IMR-90 (cell line): ENCODE measurements at regions not wholly inside any gene's neighbourhood (a gene's known extent, or its start where the extent isn't known, plus 50 kb on each side); places are given as distances from the start of the nearest gene placed in this dataset.
"Not testable (repeated sequence)": the region's sequence is repeated elsewhere in the genome, so short reads cannot be mapped to it uniquely, and the experiment has no call there.

ENCODE experiments used
- ATAC-seq: fragments of 200-7000 bp; cut with Tn5 transposase; 2 replicates; pipeline ENCODE4 v1.9.1; 2020; ENCODE audit warnings: low read depth, mild to moderate bottlenecking, moderate library complexity
- BruUV-seq: library from RNA; stranded (reverse); fragments of 400-500 nt; replicated peaks from 2 replicates; lab custom pipeline; 2021; lab: Mats Ljungman, UMichigan
- CTCF ChIA-PET: fragments of 300-600 bp; formaldehyde crosslinking; extraction: SDS; loops from one replicate; lab custom pipeline; 2021; ENCODE audit warnings: antibody characterized with exemption; lab: Yijun Ruan, JAX
- POLR2A ChIA-PET: fragments of 300-600 bp; sonication (Branson Sonifier 250); formaldehyde crosslinking; loops from one replicate; lab custom pipeline; 2022; ENCODE audit warnings: antibody characterized with exemption; ENCODE audit not compliant: unreplicated experiment; lab: Charles Lee
- DNase-seq: peaks from one replicate; pipeline ENCODE4 v3.0.0; 2013
- H2AFZ ChIP-seq: replicated peaks from 2 replicates; pipeline ENCODE3; 2013; ENCODE audit warnings: low read length, mild to moderate bottlenecking; ENCODE audit not compliant: poor library complexity
- H2AK5ac ChIP-seq: 2 replicates; pipeline ENCODE4 v1.6.1; 2013; ENCODE audit warnings: low read depth, low read length, inconsistent platforms
- H2AK9ac ChIP-seq: replicated peaks from 2 replicates; pipeline ENCODE3; 2013; ENCODE audit warnings: mild to moderate bottlenecking, low read depth, low read length, moderate library complexity; ENCODE audit not compliant: poor library complexity
- H2BK120ac ChIP-seq: 2 replicates; pipeline ENCODE4 v1.6.1; 2013; ENCODE audit warnings: low read depth, low read length, inconsistent platforms
- H2BK15ac ChIP-seq: 3 replicates; pipeline ENCODE4 v1.6.1; 2013; ENCODE audit warnings: low read depth, low read length, inconsistent platforms
- H2BK20ac ChIP-seq: 2 replicates; pipeline ENCODE4 v1.6.1; 2013; ENCODE audit warnings: low read depth, mild to moderate bottlenecking, inconsistent platforms, low read length, moderate library complexity
- H2BK5ac ChIP-seq: 2 replicates; pipeline ENCODE4 v1.6.1; 2013; ENCODE audit warnings: mild to moderate bottlenecking, low read depth, low read length, inconsistent platforms; ENCODE audit not compliant: poor library complexity, severe bottlenecking
- H3K14ac ChIP-seq: replicated peaks from 2 replicates; pipeline ENCODE4 v1.6.1; 2013; ENCODE audit warnings: low read depth, low read length, inconsistent platforms
- H3K18ac ChIP-seq: 2 replicates; pipeline ENCODE4 v1.6.1; 2013; ENCODE audit warnings: low read depth, low read length, control low read depth
- H3K23ac ChIP-seq: 2 replicates; pipeline ENCODE4 v1.6.1; 2013; ENCODE audit warnings: low read depth, low read length, inconsistent platforms
- H3K27ac ChIP-seq: 2 replicates; pipeline ENCODE4 v1.5.1; 2013; ENCODE audit warnings: mild to moderate bottlenecking, control low read depth, low read length; ENCODE audit not compliant: insufficient read depth
- H3K27me3 ChIP-seq: 2 replicates; pipeline ENCODE4 v1.6.1; 2013; ENCODE audit warnings: low read length; ENCODE audit not compliant: control insufficient read depth, insufficient read depth
- H3K36me3 ChIP-seq: 2 replicates; pipeline ENCODE4 v1.6.1; 2013; ENCODE audit warnings: low read length, mixed read lengths; ENCODE audit not compliant: control insufficient read depth, insufficient read depth
- H3K4ac ChIP-seq: 2 replicates; pipeline ENCODE4 v1.6.1; 2013; ENCODE audit warnings: low read depth, low read length, inconsistent platforms
- H3K4me1 ChIP-seq: 2 replicates; pipeline ENCODE4 v1.6.1; 2013; ENCODE audit warnings: low read length, mixed read lengths; ENCODE audit not compliant: control insufficient read depth, insufficient read depth
- H3K4me2 ChIP-seq: 2 replicates; pipeline ENCODE4 v1.6.1; 2013; ENCODE audit warnings: low read depth, mild to moderate bottlenecking, control low read depth, low read length, moderate library complexity
- H3K4me3 ChIP-seq: 2 replicates; pipeline ENCODE4 v1.5.1; 2013; ENCODE audit warnings: low read depth, mild to moderate bottlenecking, control low read depth, low read length, moderate library complexity; ENCODE audit not compliant: insufficient read depth
- H3K56ac ChIP-seq: 2 replicates; pipeline ENCODE4 v1.6.1; 2013; ENCODE audit warnings: low read length, inconsistent platforms; ENCODE audit not compliant: insufficient read depth; ENCODE audit errors: extremely low read depth
- H3K79me1 ChIP-seq, 2 experiments: 2 replicates each; pipeline ENCODE4 v1.6.1; 2013; ENCODE audit warnings: low read length in 2 of 2, inconsistent platforms in 1 of 2, low read depth in 1 of 2
- H3K9ac ChIP-seq: 2 replicates; pipeline ENCODE4 v1.6.1; 2013; ENCODE audit warnings: low read depth, low read length, control low read depth
- H3K9me1 ChIP-seq: 2 replicates; pipeline ENCODE4 v1.6.1; 2013; ENCODE audit warnings: low read length, inconsistent platforms; ENCODE audit not compliant: insufficient read depth
- H3K9me3 ChIP-seq: 2 replicates; pipeline ENCODE4 v1.6.1; 2013; ENCODE audit warnings: low read length; ENCODE audit not compliant: control insufficient read depth, insufficient read depth
- H4K20me1 ChIP-seq: 2 replicates; pipeline ENCODE4 v1.6.1; 2013; ENCODE audit warnings: low read length, inconsistent platforms; ENCODE audit not compliant: insufficient read depth
- H4K5ac ChIP-seq: 2 replicates; pipeline ENCODE4 v1.6.1; 2013; ENCODE audit warnings: mild to moderate bottlenecking, low read depth, low read length, control low read depth
- H4K8ac ChIP-seq, 2 experiments: 2 replicates each; pipeline ENCODE4 v1.6.1; 2013; ENCODE audit warnings: low read depth in 2 of 2, low read length in 2 of 2, control low read depth in 1 of 2, inconsistent platforms in 1 of 2
- H4K91ac ChIP-seq: 2 replicates; pipeline ENCODE4 v1.6.1; 2013; ENCODE audit warnings: low read depth, low read length, inconsistent platforms; ENCODE audit not compliant: insufficient read depth
- WGBS, 2 experiments: methylation state at CpG; one replicate each; pipeline versions ENCODE4 v1.1.5 to v1.1.7; 2013; ENCODE audit warnings: missing lambda C conversion rate in 2 of 2; ENCODE audit not compliant: insufficient read length in 1 of 2; ENCODE audit errors: extremely low coverage in 2 of 2; 5-methylcytosine and 5-hydroxymethylcytosine counted together
- dilution Hi-C: fragments of 300-500 bp; cut with HindIII; formaldehyde crosslinking; loops from one replicate; pipeline ENCODE4 v1.14.3; 2018; ENCODE audit warnings: low sequenced_read_pairs; ENCODE audit not compliant: unreplicated experiment
- in situ Hi-C: fragments of 300-500 bp; cut with MboI; formaldehyde crosslinking; loops from 3 replicates; pipeline ENCODE4 v1.14.3; 2019; ENCODE audit warnings: low sequenced_read_pairs, inconsistent platforms, mixed read lengths
- intact Hi-C: fragments of 100-400 bp; cut with micrococcal nuclease; formaldehyde crosslinking; loops from 2 replicates; pipeline ENCODE4 v1.10.0; 2022
- TF ChIP-seq, protein P1 (sequence below): conservative IDR thresholded peaks from 2 replicates; pipeline ENCODE4 v1.5.1; 2012; ENCODE audit warnings: mild to moderate bottlenecking, low read depth, low read length, improper control_type of control experiment

DNA sequence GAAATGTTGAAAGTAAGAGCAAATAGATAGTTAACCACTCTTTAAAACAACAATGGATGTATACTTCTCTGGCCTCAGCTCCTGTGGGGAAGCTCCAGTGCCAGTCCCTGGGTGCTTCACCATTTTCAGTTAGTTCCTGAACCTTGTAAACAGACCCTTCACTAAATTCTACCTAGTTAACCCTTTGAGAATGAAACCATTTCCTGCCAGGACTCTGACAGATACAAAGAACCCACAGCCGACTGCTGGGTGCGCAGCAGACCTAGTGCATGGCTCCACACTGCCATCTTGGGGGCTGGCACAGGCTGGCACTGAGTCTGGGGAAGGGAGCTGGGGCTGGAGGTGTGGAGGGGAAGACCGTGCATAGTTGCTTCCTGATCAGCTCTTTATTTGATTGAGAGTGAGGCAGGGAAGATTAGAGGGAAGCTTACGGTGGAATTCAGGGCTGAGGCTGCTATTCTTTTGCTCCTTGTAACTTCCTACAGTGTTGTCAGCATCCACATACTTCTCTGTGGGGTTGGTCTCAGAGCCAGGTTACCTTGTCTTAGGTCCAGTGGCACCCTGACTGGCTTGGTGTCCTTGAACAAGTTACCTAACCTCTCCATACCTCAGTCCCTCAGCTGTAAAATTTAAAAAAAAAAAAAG lies 62.3 kb upstream of the TP53BP2 start:
- POLR2A ChIA-PET, CTCF ChIA-PET, DNase-seq, H2BK120ac ChIP-seq, H3K4me2 ChIP-seq, BruUV-seq, H2AK5ac ChIP-seq, H3K27me3 ChIP-seq, H3K9me3 ChIP-seq, H3K27ac ChIP-seq, H4K5ac ChIP-seq, ATAC-seq, H2AK9ac ChIP-seq, H3K9ac ChIP-seq, H3K23ac ChIP-seq, H3K79me1 ChIP-seq, H3K14ac ChIP-seq, dilution Hi-C loops, H3K4me3 ChIP-seq, H4K8ac ChIP-seq, H3K36me3 ChIP-seq, H4K91ac ChIP-seq, H3K56ac ChIP-seq, H2AFZ ChIP-seq, H2BK15ac ChIP-seq, H3K9me1 ChIP-seq, H3K4me1 ChIP-seq, H2BK5ac ChIP-seq, in situ Hi-C loops, H2BK20ac ChIP-seq, H3K4ac ChIP-seq, H4K20me1 ChIP-seq, H3K18ac ChIP-seq: not testable (repeated sequence)
- whole genome bisulfite sequencing, 2 experiments, result no CpG with 5 or more reads among the region's 4 CpGs
- intact Hi-C loops, result loop anchor here (10.0 kb wide), 2 partner anchors 93 to 213 kb away; no protein-coding TSS in a partner anchor
- TF ChIP-seq, protein P1, sequence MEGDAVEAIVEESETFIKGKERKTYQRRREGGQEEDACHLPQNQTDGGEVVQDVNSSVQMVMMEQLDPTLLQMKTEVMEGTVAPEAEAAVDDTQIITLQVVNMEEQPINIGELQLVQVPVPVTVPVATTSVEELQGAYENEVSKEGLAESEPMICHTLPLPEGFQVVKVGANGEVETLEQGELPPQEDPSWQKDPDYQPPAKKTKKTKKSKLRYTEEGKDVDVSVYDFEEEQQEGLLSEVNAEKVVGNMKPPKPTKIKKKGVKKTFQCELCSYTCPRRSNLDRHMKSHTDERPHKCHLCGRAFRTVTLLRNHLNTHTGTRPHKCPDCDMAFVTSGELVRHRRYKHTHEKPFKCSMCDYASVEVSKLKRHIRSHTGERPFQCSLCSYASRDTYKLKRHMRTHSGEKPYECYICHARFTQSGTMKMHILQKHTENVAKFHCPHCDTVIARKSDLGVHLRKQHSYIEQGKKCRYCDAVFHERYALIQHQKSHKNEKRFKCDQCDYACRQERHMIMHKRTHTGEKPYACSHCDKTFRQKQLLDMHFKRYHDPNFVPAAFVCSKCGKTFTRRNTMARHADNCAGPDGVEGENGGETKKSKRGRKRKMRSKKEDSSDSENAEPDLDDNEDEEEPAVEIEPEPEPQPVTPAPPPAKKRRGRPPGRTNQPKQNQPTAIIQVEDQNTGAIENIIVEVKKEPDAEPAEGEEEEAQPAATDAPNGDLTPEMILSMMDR, result peak; percentile 23; the same call in 1 of the 2 replicates

DNA sequence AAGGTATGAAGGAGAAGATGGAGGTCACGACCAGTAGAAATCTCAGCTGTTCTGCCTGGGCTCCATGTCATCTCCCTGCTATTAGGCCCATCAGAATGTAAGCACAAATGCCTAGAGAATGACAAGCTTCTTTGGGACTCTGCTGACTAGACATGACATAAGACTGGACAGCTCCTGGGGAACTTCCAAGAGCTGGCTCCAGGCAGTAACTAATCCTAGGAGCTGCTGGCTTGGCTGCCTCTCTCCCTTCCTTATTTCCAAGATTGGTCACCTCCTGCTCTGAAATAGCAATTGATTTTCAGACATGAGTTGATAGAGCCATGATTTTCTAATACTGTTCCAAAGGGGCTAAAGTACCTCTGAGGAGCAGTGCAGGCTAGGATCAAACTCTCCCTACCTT lies 57.5 kb upstream of the TP53BP2 start:
- DNase-seq, H3K36me3 ChIP-seq, H3K23ac ChIP-seq, H2BK120ac ChIP-seq, H4K20me1 ChIP-seq, H3K27me3 ChIP-seq, dilution Hi-C loops, H3K9ac ChIP-seq, H2AFZ ChIP-seq, H2BK5ac ChIP-seq, H4K5ac ChIP-seq, CTCF ChIA-PET, H2AK5ac ChIP-seq, H4K8ac ChIP-seq, H3K79me1 ChIP-seq, H2BK20ac ChIP-seq, H3K4me2 ChIP-seq, POLR2A ChIA-PET, H4K91ac ChIP-seq, H3K14ac ChIP-seq, H3K9me3 ChIP-seq, H3K4me3 ChIP-seq, H3K27ac ChIP-seq, H3K18ac ChIP-seq, H3K9me1 ChIP-seq, H3K4me1 ChIP-seq, ATAC-seq, H2AK9ac ChIP-seq, H2BK15ac ChIP-seq, H3K56ac ChIP-seq, in situ Hi-C loops, BruUV-seq, H3K4ac ChIP-seq: not testable (repeated sequence)
- intact Hi-C loops, result loop anchor here (10.0 kb wide), 2 partner anchors 88 to 208 kb away; no protein-coding TSS in a partner anchor
- no CpG with 5 or more reads among the region's 1 CpG for WGBS, 2 experiments
